ENCODE measurements at regions not wholly inside any gene's neighbourhood (a gene's known extent, or its start where the extent isn't known, plus 50 kb on each side); places are given as distances from the start of the nearest gene placed in this dataset.

GRCh38 chr20:56733967-56734366 is 104.9 kb downstream of the TFAP2C start:
- TF ChIP-seq EP300 (IDR thresholded peaks at IDR 0.05; ENCODE audit: low read depth) (no peak), CTCF (IDR thresholded peaks at IDR 0.05) (no peak), POLR2AphosphoS5 (IDR thresholded peaks at IDR 0.05) (no peak), POLR2A (IDR thresholded peaks at IDR 0.05) (no peak)
